ENCODE measurements at regions not wholly inside any gene's neighbourhood (a gene's known extent, or its start where the extent isn't known, plus 50 kb on each side); places are given as distances from the start of the nearest gene placed in this dataset.

DNA sequence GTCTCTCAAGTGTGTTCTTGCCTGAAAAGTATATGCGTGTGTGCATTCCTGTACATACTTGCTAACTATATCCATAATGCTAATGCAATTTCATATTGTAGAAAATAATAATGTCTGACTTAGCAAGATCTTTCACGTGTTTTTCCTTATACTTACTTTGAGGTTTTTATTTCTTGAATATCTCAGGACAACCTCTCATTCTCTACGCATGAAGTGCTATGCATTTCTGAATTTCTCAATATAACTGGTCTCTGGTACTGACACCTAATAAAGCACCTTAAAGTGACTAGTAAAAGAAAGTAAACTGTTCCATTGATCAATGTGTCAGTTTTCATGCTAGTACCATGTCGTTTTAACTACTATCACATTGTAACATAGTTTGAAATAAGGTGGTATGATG is 589.9 kb upstream of the ADGRB3 start:
- no peak overlapping the region for H3K4me3 ChIP-seq (replicated peaks in 1 of 3; ENCODE audit: insufficient read depth in 1 of 3, low read depth in 1 of 3, low read length in 3 of 3)
- POLR2A ChIA-PET, result no interaction called here
- H3K27me3 ChIP-seq (ENCODE audit: control insufficient read depth in 2 of 2, insufficient read depth in 2 of 2, low read length in 2 of 2), result no peaks in the 10 kb centered on the region
- intact Hi-C loops (cut with micrococcal nuclease) (no loop called here), dilution Hi-C loops (cut with MboI; ENCODE audit: extremely low pct_ligation_motif_present, low sequenced_read_pairs) (no loop called here)
- TF ChIP-seq, protein P1, sequence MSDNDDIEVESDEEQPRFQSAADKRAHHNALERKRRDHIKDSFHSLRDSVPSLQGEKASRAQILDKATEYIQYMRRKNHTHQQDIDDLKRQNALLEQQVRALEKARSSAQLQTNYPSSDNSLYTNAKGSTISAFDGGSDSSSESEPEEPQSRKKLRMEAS (IDR thresholded peaks at IDR 0.05; ENCODE audit: insufficient read depth, insufficient read length), result no peak
- TF ChIP-seq POLR2AphosphoS5 (IDR thresholded peaks at IDR 0.05; ENCODE audit: insufficient read depth, low read depth, low read length), result no peak
- TF ChIP-seq FOS (IDR thresholded peaks at IDR 0.05; ENCODE audit: borderline replicate concordance, insufficient read depth, low read length), result no peak
- TF ChIP-seq EZH2 (IDR thresholded peaks at IDR 0.05; ENCODE audit: borderline replicate concordance, low read depth, low read length, severe bottlenecking), result no peak
- TF ChIP-seq GATA2 (IDR thresholded peaks at IDR 0.05; ENCODE audit: insufficient read depth, insufficient read length, low read depth, low read length), result no peak
- no peak for TF ChIP-seq POLR2A (IDR thresholded peaks at IDR 0.05; ENCODE audit: low read depth, low read length)
- TF ChIP-seq JUN (IDR thresholded peaks at IDR 0.05; ENCODE audit: borderline replicate concordance, insufficient read depth, insufficient read length, low read depth), result no peak
- TF ChIP-seq MYC (IDR thresholded peaks at IDR 0.05; ENCODE audit: low read depth, low read length), result no peak
- TF ChIP-seq, protein P2, sequence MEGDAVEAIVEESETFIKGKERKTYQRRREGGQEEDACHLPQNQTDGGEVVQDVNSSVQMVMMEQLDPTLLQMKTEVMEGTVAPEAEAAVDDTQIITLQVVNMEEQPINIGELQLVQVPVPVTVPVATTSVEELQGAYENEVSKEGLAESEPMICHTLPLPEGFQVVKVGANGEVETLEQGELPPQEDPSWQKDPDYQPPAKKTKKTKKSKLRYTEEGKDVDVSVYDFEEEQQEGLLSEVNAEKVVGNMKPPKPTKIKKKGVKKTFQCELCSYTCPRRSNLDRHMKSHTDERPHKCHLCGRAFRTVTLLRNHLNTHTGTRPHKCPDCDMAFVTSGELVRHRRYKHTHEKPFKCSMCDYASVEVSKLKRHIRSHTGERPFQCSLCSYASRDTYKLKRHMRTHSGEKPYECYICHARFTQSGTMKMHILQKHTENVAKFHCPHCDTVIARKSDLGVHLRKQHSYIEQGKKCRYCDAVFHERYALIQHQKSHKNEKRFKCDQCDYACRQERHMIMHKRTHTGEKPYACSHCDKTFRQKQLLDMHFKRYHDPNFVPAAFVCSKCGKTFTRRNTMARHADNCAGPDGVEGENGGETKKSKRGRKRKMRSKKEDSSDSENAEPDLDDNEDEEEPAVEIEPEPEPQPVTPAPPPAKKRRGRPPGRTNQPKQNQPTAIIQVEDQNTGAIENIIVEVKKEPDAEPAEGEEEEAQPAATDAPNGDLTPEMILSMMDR (IDR thresholded peaks at IDR 0.05; ENCODE audit: extremely low read depth in 1 of 2, insufficient read depth in 1 of 2, low read depth in 1 of 2, low read length in 2 of 2), result no peak
- no peaks in the 10 kb centered on the region for H3K9me1 ChIP-seq (replicated peaks; ENCODE audit: control insufficient read depth, extremely low read depth, insufficient read depth, low read length)
- H3K9me3 ChIP-seq (replicated peaks; ENCODE audit: control insufficient read depth, insufficient read depth, low read length), result no peaks in the 10 kb centered on the region
- no peaks in the 10 kb centered on the region for H3K36me3 ChIP-seq (ENCODE audit: control insufficient read depth in 2 of 2, extremely low read depth in 1 of 2, insufficient read depth in 2 of 2, low read length in 2 of 2)
- H3K27ac ChIP-seq (ENCODE audit: insufficient read depth, low read depth, low read length), result no peak overlapping the region
- no peak for DNase-seq (ENCODE audit: low read depth, low spot score)
- CTCF ChIA-PET, result no interaction called here
- H3K9ac ChIP-seq (replicated peaks; ENCODE audit: extremely low read depth, insufficient read depth, low read length), result no peak overlapping the region
- H3K79me2 ChIP-seq (ENCODE audit: control insufficient read depth, insufficient read depth, low read length), result no peaks in the 10 kb centered on the region
- H2AFZ ChIP-seq (ENCODE audit: low read depth, low read length), result no peak overlapping the region
- BruUV-seq (replicated peaks), result no TSS peak
- H3K4me1 ChIP-seq (ENCODE audit: control insufficient read depth, extremely low read depth, insufficient read depth, low read length), result no peaks in the 10 kb centered on the region
- H4K20me1 ChIP-seq (replicated peaks; ENCODE audit: control insufficient read depth, extremely low read depth, insufficient read depth, low read length), result no peaks in the 10 kb centered on the region
- no peak overlapping the region for H3K4me2 ChIP-seq (ENCODE audit: insufficient read depth, low read length)
- FAIRE-seq, result no peak

Data from endothelial cell of umbilical vein (primary cell).